ENCODE measurements at regions not wholly inside any gene's neighbourhood (a gene's known extent, or its start where the extent isn't known, plus 50 kb on each side); places are given as distances from the start of the nearest gene placed in this dataset.

- TF ChIP-seq, protein P1, sequence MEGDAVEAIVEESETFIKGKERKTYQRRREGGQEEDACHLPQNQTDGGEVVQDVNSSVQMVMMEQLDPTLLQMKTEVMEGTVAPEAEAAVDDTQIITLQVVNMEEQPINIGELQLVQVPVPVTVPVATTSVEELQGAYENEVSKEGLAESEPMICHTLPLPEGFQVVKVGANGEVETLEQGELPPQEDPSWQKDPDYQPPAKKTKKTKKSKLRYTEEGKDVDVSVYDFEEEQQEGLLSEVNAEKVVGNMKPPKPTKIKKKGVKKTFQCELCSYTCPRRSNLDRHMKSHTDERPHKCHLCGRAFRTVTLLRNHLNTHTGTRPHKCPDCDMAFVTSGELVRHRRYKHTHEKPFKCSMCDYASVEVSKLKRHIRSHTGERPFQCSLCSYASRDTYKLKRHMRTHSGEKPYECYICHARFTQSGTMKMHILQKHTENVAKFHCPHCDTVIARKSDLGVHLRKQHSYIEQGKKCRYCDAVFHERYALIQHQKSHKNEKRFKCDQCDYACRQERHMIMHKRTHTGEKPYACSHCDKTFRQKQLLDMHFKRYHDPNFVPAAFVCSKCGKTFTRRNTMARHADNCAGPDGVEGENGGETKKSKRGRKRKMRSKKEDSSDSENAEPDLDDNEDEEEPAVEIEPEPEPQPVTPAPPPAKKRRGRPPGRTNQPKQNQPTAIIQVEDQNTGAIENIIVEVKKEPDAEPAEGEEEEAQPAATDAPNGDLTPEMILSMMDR (IDR thresholded peaks at IDR 0.05): no peak
- TF ChIP-seq POLR2A (IDR thresholded peaks at IDR 0.05): no peak
These were observed 62.7 kb upstream of the NBL1 start for GRCh38 chr1:19581381-19581780.

Data from adrenal gland (tissue), 5 donors.